Ascending aorta (tissue), 2 donors: ENCODE measurements at regions not wholly inside any gene's neighbourhood (a gene's known extent, or its start where the extent isn't known, plus 50 kb on each side); places are given as distances from the start of the nearest gene placed in this dataset.

Experiments
- DNase-seq, 2 donors: peaks; one replicate each; pipeline ENCODE4 v3.0.0-alpha.2; 2019; ENCODE audit warnings: low spot score in 2 of 2
- H3K27ac ChIP-seq, 2 donors: fragments of 200-600 bp; sonication (generic); one replicate each; pipeline ENCODE4 v1.5.1; 2016 to 2017; ENCODE audit warnings: mild to moderate bottlenecking in 1 of 2
- H3K27me3 ChIP-seq: fragments of 200-600 bp; sonication (generic); one replicate; pipeline ENCODE4 v1.5.1; 2017
- H3K36me3 ChIP-seq, 2 donors: fragments of 200-600 bp; sonication (generic); one replicate each; pipeline ENCODE4 v1.5.1; 2016
- H3K4me1 ChIP-seq, 2 donors: fragments of 200-600 bp; sonication (generic); one replicate each; pipeline ENCODE4 v1.5.1; 2016 to 2017; ENCODE audit warnings: mild to moderate bottlenecking in 1 of 2
- H3K4me3 ChIP-seq, 2 donors: fragments of 200-600 bp; sonication (generic); one replicate each; pipeline ENCODE4 v1.5.1; 2016 to 2017; ENCODE audit warnings: mild to moderate bottlenecking in 1 of 2
- H3K9me3 ChIP-seq, 2 donors: fragments of 200-600 bp; sonication (generic); one replicate each; pipeline ENCODE4 v1.5.1; 2016
- CTCF ChIP-seq, 3 experiments: fragments of 200-600 bp in 2 of 3; fragments of 450-650 bp in 1 of 3; sonication (generic) in 2 of 3; IDR thresholded peaks; one replicate each; pipeline ENCODE4 v1.5.1; 2016 to 2019; ENCODE audit warnings: antibody characterized with exemption in 3 of 3, mild to moderate bottlenecking in 1 of 3, moderate library complexity in 1 of 3
- intact Hi-C: fragments of 100-400 bp; cut with DNase I; formaldehyde crosslinking; loops from one replicate; pipeline ENCODE4 v1.15.1; 2023

- TF ChIP-seq CTCF (IDR thresholded peaks at IDR 0.05): no peak
- no peak for DNase-seq
- intact Hi-C loops: no loop called here
- Histone ChIP-seq H3K27me3 (no peaks in the 10 kb centered on the region), H3K9me3 (no peaks in the 10 kb centered on the region), H3K27ac (no peak overlapping the region), H3K4me3 (no peak overlapping the region), H3K4me1 (no peaks in the 10 kb centered on the region), H3K36me3 (no peaks in the 10 kb centered on the region)
Measured at GRCh38 chr18:40678318-40678717, 1276.7 kb upstream of the PIK3C3 start.

GRCh38 chr18:40676668-40677067, 1278.4 kb upstream of the PIK3C3 start:
- no peaks in the 10 kb centered on the region for H3K36me3 ChIP-seq
- no peak overlapping the region for H3K27ac ChIP-seq
- H3K4me1 ChIP-seq: no peaks in the 10 kb centered on the region
- TF ChIP-seq CTCF (IDR thresholded peaks at IDR 0.05): no peak
- no peak overlapping the region for H3K4me3 ChIP-seq
- DNase-seq: no peak
- H3K9me3 ChIP-seq: no peaks in the 10 kb centered on the region
- no peaks in the 10 kb centered on the region for H3K27me3 ChIP-seq
- intact Hi-C loops: no loop called here

GRCh38 chr18:40673150-40673549, 1281.9 kb upstream of the PIK3C3 start:
- intact Hi-C loops: no loop called here
- H3K9me3 ChIP-seq: no peaks in the 10 kb centered on the region
- H3K27ac ChIP-seq: no peak overlapping the region
- H3K4me3 ChIP-seq: no peak overlapping the region
- no peak for TF ChIP-seq CTCF (IDR thresholded peaks at IDR 0.05)
- no peaks in the 10 kb centered on the region for H3K27me3 ChIP-seq
- no peak for DNase-seq
- H3K36me3 ChIP-seq: no peaks in the 10 kb centered on the region
- no peaks in the 10 kb centered on the region for H3K4me1 ChIP-seq

GRCh38 chr18:40672590-40672989, 1282.4 kb upstream of the PIK3C3 start:
- intact Hi-C loops: no loop called here

GRCh38 chr18:40670668-40671375, 1284.2 kb upstream of the PIK3C3 start:
- Histone ChIP-seq H3K36me3 (no peaks in the 10 kb centered on the region), H3K9me3 (no peaks in the 10 kb centered on the region), H3K4me1 (no peaks in the 10 kb centered on the region), H3K27me3 (no peaks in the 10 kb centered on the region), H3K4me3 (no peak overlapping the region), H3K27ac (no peak overlapping the region)
- DNase-seq: no peak
- intact Hi-C loops: no loop called here
- TF ChIP-seq CTCF (IDR thresholded peaks at IDR 0.05): no peak

More at GRCh38 chr18:40672590-40672989, 1282.4 kb upstream of the PIK3C3 start:
- Histone ChIP-seq H3K4me3 (no peak overlapping the region), H3K9me3 (no peaks in the 10 kb centered on the region), H3K4me1 (no peaks in the 10 kb centered on the region), H3K27ac (no peak overlapping the region), H3K36me3 (no peaks in the 10 kb centered on the region), H3K27me3 (no peaks in the 10 kb centered on the region)
- no peak for TF ChIP-seq CTCF (IDR thresholded peaks at IDR 0.05)
- DNase-seq: no peak
